ENCODE measurements at regions not wholly inside any gene's neighbourhood (a gene's known extent, or its start where the extent isn't known, plus 50 kb on each side); places are given as distances from the start of the nearest gene placed in this dataset.
"Not testable (repeated sequence)": the region's sequence is repeated elsewhere in the genome, so short reads cannot be mapped to it uniquely, and the experiment has no call there.

DNA sequence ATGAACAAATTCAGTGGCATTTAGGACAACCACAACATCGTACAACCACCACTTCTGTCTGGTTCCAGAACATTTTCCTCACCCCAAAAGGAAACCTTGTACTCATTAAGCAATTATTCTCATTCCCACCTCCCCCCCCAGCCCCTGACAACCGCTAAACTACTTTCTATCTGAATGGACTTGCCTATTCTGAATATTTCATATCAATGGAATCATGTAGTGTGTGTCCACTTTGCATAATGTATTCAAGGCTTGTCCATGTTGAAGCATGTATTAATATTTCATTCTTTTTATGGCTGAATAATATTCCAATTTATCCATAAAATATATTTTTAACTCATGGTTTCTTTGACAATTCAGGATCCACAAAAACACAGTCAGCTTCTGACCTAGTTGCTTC lies 307.2 kb upstream of the PLGLB2 start:
- intact Hi-C loops (cut with DNase I); H3K27ac ChIP-seq (ENCODE audit: low read length); H3K4me3 ChIP-seq (ENCODE audit: low read length); H3K4me1 ChIP-seq (ENCODE audit: control insufficient read depth, insufficient read depth, low read length); ATAC-seq; H3K9me3 ChIP-seq (ENCODE audit: control insufficient read depth, low read length); H3K27me3 ChIP-seq (ENCODE audit: control insufficient read depth, insufficient read depth); DNase-seq: not testable (repeated sequence)
- 91% methylated on average over 2 of the region's 2 CpGs for WGBS

DNA sequence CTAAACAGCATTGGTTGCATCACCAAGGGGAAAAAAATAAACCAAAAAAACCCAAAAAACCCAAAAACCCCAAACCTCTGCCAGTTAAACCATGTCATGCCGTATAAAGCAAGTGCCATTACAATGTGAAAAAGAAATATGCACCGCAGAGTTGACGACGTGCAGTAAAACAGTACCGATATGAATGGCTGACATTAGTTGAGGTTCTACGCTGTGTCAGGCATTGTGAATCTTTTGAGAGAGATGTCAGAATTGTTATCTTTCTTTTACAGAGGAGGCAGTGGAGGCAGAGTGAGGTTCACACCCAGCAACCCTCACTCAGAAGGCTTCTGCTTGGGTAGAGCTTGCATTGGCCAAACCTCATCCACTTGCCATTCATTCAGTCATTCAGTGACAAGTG lies 306.5 kb upstream of the PLGLB2 start:
- DNase-seq; H3K9me3 ChIP-seq (ENCODE audit: control insufficient read depth, low read length); H3K27ac ChIP-seq (ENCODE audit: low read length); H3K27me3 ChIP-seq (ENCODE audit: control insufficient read depth, insufficient read depth); H3K4me3 ChIP-seq (ENCODE audit: low read length); H3K4me1 ChIP-seq (ENCODE audit: control insufficient read depth, insufficient read depth, low read length); ATAC-seq; intact Hi-C loops (cut with DNase I): not testable (repeated sequence)
- WGBS = 94% methylated on average over 6 of the region's 6 CpGs

DNA sequence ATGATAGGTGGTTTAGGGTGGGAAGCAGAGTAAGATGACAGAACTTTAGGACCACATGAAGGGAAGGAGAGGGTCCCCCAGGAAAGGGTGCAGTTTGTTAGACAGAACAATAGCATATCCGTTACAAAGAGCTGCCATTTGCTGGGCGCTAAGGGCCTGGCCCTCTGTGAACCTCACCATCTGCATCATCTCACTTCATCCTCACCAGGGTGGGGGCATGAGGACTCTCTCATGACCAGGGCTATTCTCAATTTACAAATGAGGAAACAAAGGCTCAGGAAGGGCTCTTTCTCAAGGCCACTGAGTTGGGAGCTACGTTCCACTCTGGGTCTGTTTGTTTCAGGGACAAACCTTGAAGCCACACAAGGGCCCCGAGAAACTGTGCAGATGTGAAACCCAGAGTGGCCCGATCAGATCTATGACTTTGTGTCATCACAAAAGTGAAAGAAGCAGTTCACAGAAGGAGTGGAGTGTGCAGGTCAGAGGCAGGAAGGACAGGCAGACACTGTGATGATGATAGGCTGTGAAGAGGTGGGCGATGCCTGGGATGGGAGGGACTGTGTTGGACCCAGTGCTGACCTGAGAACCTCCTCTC lies 304.8 kb upstream of the PLGLB2 start:
- DNase-seq; H3K9me3 ChIP-seq (ENCODE audit: control insufficient read depth, low read length); ATAC-seq; H3K27ac ChIP-seq (ENCODE audit: low read length); H3K27me3 ChIP-seq (ENCODE audit: control insufficient read depth, insufficient read depth); H3K4me3 ChIP-seq (ENCODE audit: low read length); intact Hi-C loops (cut with DNase I); H3K4me1 ChIP-seq (ENCODE audit: control insufficient read depth, insufficient read depth, low read length): not testable (repeated sequence)
- WGBS = 91% methylated on average over 5 of the region's 6 CpGs

DNA sequence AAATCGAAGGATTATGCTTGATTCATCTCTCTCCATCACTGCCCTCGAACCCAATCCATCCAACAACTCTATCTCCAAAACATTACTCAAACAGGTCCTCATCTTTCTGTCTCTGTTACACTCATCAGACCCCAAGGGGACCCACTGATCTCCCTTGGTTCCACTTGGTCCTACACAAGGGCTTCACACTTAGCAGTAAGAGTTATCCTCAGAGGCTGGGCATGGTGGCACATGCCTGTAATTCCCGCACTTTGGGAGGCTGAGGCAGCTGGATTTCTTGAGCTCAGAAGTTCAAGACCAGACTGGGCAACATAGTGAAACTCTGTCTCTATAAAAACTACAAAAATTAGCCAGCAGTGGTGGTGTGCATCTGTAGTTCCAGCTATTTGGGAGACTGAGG lies 302.9 kb upstream of the PLGLB2 start:
- H3K4me1 ChIP-seq (ENCODE audit: control insufficient read depth, insufficient read depth, low read length); ATAC-seq; DNase-seq; H3K27me3 ChIP-seq (ENCODE audit: control insufficient read depth, insufficient read depth); H3K9me3 ChIP-seq (ENCODE audit: control insufficient read depth, low read length); H3K27ac ChIP-seq (ENCODE audit: low read length); intact Hi-C loops (cut with DNase I); H3K4me3 ChIP-seq (ENCODE audit: low read length): not testable (repeated sequence)
- 87% methylated on average over 3 of the region's 3 CpGs for WGBS

DNA sequence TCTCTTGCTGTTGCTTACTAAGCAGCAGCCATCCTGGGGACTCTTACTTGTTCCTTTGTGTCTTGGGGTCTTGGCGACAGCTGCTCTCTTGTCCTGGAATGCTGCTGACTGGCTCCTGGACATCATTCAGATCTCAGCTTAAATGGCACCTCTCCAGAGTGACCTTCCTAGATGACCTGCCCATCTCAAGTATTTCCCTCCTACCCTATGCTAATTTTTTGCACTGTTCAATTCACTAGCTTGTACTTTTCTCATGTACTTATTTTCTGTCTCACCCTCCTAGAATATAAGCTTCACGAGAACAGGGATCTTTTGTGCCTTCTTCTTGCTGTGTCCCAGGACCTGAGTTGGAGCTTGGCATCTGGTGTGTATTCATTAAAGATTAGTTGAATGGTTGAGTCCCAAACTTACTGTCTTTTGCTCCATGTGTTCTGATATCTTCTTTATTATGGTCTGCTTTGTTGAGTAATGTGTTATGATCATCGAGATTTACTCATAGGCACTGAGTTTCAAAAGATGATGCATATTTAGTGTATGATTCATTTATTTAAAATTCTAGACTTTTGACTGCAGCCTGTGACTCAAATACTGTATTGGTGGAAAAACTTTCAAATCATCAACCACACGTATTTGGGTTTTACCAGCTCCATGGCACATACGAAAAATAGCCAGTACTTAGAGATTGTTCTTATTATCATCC lies 302.1 kb upstream of the PLGLB2 start:
- H3K4me3 ChIP-seq (ENCODE audit: low read length); H3K27ac ChIP-seq (ENCODE audit: low read length); DNase-seq; H3K4me1 ChIP-seq (ENCODE audit: control insufficient read depth, insufficient read depth, low read length); H3K27me3 ChIP-seq (ENCODE audit: control insufficient read depth, insufficient read depth); H3K9me3 ChIP-seq (ENCODE audit: control insufficient read depth, low read length); intact Hi-C loops (cut with DNase I); ATAC-seq: not testable (repeated sequence)
- WGBS = 77% methylated on average over 2 of the region's 5 CpGs

DNA sequence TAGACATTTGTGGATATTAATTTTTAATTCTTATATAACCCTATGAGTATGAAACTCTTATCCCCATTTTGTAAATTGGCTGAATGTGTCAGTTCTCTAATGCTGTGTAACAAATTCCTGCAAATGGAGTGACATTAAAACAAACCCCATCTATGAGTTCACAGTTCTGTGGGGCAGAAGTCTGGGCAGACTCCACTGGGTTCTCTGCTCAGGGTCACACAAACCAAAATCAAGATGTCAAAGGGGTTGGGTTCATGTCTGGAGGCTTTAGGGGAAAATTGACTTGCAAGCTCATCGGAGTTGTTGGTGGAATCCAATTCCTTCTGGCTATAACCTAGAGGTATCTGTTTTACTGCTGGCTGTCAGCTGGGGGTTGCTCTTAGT lies 301.6 kb upstream of the PLGLB2 start:
- H3K9me3 ChIP-seq (ENCODE audit: control insufficient read depth, low read length); H3K4me1 ChIP-seq (ENCODE audit: control insufficient read depth, insufficient read depth, low read length); DNase-seq; H3K27ac ChIP-seq (ENCODE audit: low read length); H3K4me3 ChIP-seq (ENCODE audit: low read length); H3K27me3 ChIP-seq (ENCODE audit: control insufficient read depth, insufficient read depth); ATAC-seq; intact Hi-C loops (cut with DNase I): not testable (repeated sequence)
- no CpG with 5 or more reads among the region's 1 CpG for WGBS

DNA sequence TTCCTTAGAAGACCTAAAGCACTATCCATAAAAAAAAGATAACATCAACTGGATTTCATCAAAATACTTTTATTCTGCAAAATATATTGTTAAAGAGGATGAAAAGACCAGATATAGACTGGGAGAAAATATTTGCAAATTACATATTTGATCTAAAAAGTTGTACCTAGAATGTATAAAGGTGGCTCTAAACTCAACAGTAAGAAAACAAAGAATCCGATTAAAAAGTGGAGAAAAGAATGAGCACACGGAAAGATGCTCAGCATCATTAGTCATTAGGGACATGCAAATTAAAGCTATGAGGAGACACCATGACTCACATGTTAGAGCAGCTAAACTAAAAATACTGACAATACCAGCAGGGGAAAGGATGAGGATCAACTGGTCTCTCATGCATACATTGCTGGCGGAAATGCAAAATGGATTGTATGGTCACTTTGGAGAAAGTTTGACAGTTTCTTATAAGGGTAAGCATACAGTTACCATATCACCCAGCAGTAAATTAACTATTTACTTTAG lies 298.4 kb upstream of the PLGLB2 start:
- H3K27me3 ChIP-seq (ENCODE audit: control insufficient read depth, insufficient read depth); intact Hi-C loops (cut with DNase I); H3K27ac ChIP-seq (ENCODE audit: low read length); H3K4me3 ChIP-seq (ENCODE audit: low read length); H3K9me3 ChIP-seq (ENCODE audit: control insufficient read depth, low read length); H3K4me1 ChIP-seq (ENCODE audit: control insufficient read depth, insufficient read depth, low read length); DNase-seq; ATAC-seq: not testable (repeated sequence)
- WGBS = 82% methylated on average over 2 of the region's 3 CpGs

DNA sequence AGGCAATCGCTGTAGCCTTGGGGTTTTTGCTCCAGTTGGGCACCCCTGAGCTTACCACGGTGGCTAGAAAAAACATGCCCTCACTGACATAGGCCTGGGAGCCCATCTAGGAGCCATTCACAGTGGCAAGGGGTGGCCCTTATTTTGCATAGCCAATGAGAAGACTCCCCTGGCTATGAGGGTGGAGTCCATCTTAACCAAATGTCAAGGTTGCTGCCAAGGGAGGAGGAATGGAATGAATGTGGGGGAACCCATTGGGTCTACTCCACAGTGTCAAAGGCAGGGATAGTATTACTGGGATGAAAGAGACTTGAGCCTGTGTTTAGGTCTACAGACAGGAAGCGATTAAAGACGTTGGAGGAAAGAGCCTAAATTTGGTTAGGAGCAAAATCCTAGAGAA lies 295.7 kb upstream of the PLGLB2 start:
- ATAC-seq; H3K27me3 ChIP-seq (ENCODE audit: control insufficient read depth, insufficient read depth); intact Hi-C loops (cut with DNase I); H3K4me1 ChIP-seq (ENCODE audit: control insufficient read depth, insufficient read depth, low read length); H3K9me3 ChIP-seq (ENCODE audit: control insufficient read depth, low read length); H3K27ac ChIP-seq (ENCODE audit: low read length); H3K4me3 ChIP-seq (ENCODE audit: low read length); DNase-seq: not testable (repeated sequence)
- WGBS = 82% methylated on average over 4 of the region's 4 CpGs

DNA sequence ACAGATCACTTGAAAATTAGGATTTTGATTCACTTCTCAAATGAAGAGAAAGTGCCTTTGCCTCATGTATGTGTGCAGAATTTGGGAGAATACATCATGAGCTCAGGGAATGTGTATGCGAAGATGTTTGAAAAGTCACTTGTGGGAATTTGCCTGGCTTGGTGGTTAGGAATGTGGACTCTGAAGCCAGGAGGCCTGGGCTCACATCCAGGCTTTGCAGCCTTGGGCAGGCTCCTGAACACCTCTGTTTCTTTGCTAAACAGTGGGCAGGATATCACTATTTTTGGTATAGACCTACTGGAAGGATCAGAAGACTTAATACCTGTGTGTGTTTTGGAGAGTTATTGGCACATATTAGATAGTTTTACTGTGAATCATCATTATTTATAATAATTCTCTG lies 295.0 kb upstream of the PLGLB2 start:
- H3K4me3 ChIP-seq (ENCODE audit: low read length); intact Hi-C loops (cut with DNase I); H3K27me3 ChIP-seq (ENCODE audit: control insufficient read depth, insufficient read depth); H3K27ac ChIP-seq (ENCODE audit: low read length); ATAC-seq; H3K9me3 ChIP-seq (ENCODE audit: control insufficient read depth, low read length); H3K4me1 ChIP-seq (ENCODE audit: control insufficient read depth, insufficient read depth, low read length): not testable (repeated sequence)
- DNase-seq = peak in 2 of 3 donors; percentile 41 to 65
- WGBS = 57% methylated on average over 1 of the region's 1 CpG

DNA sequence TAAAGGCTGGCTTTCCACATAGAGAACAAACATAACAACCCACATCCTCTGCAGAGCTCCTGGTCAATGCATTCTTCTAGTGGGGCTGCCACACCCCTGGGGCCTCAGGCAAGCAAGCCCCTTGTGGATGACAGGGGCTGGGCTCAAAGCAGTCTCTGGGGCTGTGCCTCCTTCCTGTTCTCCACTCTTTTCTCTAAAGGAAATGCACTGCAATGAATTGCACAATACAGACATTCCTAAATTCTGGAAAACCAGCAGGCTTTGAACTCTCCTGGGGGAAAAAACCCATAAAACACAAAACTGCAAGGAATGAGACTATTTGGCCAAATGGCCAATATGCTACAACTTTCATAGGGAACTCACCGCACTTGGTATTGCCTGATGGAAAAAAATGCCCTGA lies 293.9 kb upstream of the PLGLB2 start:
- DNase-seq = peak in 1 of 3 donors; percentile 60
- 68% methylated on average over 1 of the region's 1 CpG for WGBS
- H3K4me1 ChIP-seq (ENCODE audit: control insufficient read depth, insufficient read depth, low read length); H3K27ac ChIP-seq (ENCODE audit: low read length); H3K9me3 ChIP-seq (ENCODE audit: control insufficient read depth, low read length); H3K27me3 ChIP-seq (ENCODE audit: control insufficient read depth, insufficient read depth); H3K4me3 ChIP-seq (ENCODE audit: low read length); intact Hi-C loops (cut with DNase I): not testable (repeated sequence)
- peak in 1 of 2 donors; percentile 24 for ATAC-seq

DNA sequence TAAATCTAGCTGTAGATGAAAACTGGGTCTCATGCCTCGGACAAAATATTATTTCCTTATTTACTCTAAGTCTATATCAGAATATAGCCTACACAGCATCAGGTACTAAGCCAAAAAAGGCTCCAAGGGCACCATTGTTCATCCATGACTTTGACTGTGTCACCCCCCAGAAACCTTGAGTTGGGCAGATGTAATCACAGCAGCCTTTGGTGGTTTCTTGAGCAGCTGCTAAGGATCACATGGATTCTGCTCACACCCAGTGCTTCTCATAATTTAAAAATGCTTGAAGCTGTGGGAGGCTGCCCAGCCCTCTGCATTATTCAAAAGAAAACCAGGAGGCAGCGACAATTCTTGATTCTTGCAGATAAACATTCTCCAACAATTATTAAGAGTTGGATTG lies 293.5 kb upstream of the PLGLB2 start:
- H3K4me3 ChIP-seq (ENCODE audit: low read length); H3K27me3 ChIP-seq (ENCODE audit: control insufficient read depth, insufficient read depth); H3K9me3 ChIP-seq (ENCODE audit: control insufficient read depth, low read length); H3K27ac ChIP-seq (ENCODE audit: low read length); intact Hi-C loops (cut with DNase I); ATAC-seq; DNase-seq; H3K4me1 ChIP-seq (ENCODE audit: control insufficient read depth, insufficient read depth, low read length): not testable (repeated sequence)
- 59% methylated on average over 2 of the region's 2 CpGs for WGBS
